Panc1 (cell line): ENCODE measurements at regions not wholly inside any gene's neighbourhood (a gene's known extent, or its start where the extent isn't known, plus 50 kb on each side); places are given as distances from the start of the nearest gene placed in this dataset.

Source experiments
- ATAC-seq: fragments of 200-7000 bp; cut with Tn5 transposase; 2 replicates; pipeline ENCODE4 v1.9.1; 2020; ENCODE audit warnings: mild to moderate bottlenecking, moderate library complexity
- BruUV-seq: library from RNA; stranded (reverse); fragments of 400-500 nt; replicated peaks from 2 replicates; lab custom pipeline; 2021; lab: Mats Ljungman, UMichigan
- CTCF ChIA-PET: fragments of 300-600 bp; sonication (Branson Sonifier 250); formaldehyde crosslinking; loops from one replicate; lab custom pipeline; 2022; ENCODE audit warnings: antibody characterized with exemption; lab: Charles Lee
- POLR2A ChIA-PET: fragments of 300-600 bp; sonication (Branson Sonifier 250); formaldehyde crosslinking; loops from one replicate; lab custom pipeline; 2022; ENCODE audit warnings: antibody characterized with exemption; lab: Charles Lee
- DNase-seq: peaks from one replicate; pipeline ENCODE4 v3.0.0-alpha.2; 2010; ENCODE audit warnings: low read depth, low spot score
- H3K27ac ChIP-seq: 2 replicates; pipeline ENCODE4 v1.5.1; 2011; ENCODE audit warnings: mild to moderate bottlenecking, low read length, inconsistent platforms
- H3K27me3 ChIP-seq: fragments of 200-500 bp; sonication (Bioruptor generic); 2 replicates; pipeline ENCODE4 v1.6.0; 2014; ENCODE audit warnings: low read length, inconsistent platforms; ENCODE audit not compliant: control insufficient read depth, insufficient read depth
- H3K36me3 ChIP-seq: fragments of 200-500 bp; sonication (Bioruptor generic); 2 replicates; pipeline ENCODE4 v1.5.1; 2014; ENCODE audit warnings: inconsistent platforms, mild to moderate bottlenecking, low read length, moderate library complexity; ENCODE audit not compliant: control insufficient read depth, insufficient read depth
- H3K4me1 ChIP-seq: 2 replicates; pipeline ENCODE4 v1.5.1; 2011; ENCODE audit warnings: inconsistent platforms, mild to moderate bottlenecking, low read length, moderate library complexity; ENCODE audit not compliant: control insufficient read depth, insufficient read depth
- H3K4me3 ChIP-seq, 2 experiments: 2 replicates each; pipeline ENCODE4 v1.5.1; 2011 to 2012; ENCODE audit warnings: low read depth in 2 of 2, low read length in 2 of 2, mild to moderate bottlenecking in 2 of 2, inconsistent platforms in 1 of 2, moderate library complexity in 1 of 2
- H3K9me3 ChIP-seq: fragments of 200-500 bp; sonication (Bioruptor generic); 2 replicates; pipeline ENCODE4 v1.5.1; 2014; ENCODE audit warnings: low read depth, mild to moderate bottlenecking, inconsistent platforms, low read length, moderate library complexity; ENCODE audit not compliant: control insufficient read depth, insufficient read depth
- CTCF ChIP-seq: fragments of 450-650 bp; IDR thresholded peaks from 2 replicates; pipeline ENCODE4 v1.5.1; 2017; ENCODE audit warnings: mild to moderate bottlenecking
- POLR2AphosphoS5 ChIP-seq: IDR thresholded peaks from 2 replicates; pipeline ENCODE4 v1.6.1; 2012; ENCODE audit warnings: mild to moderate bottlenecking, low read depth, low read length, moderate library complexity
- REST ChIP-seq, 2 experiments: IDR thresholded peaks; 2 replicates each; pipeline ENCODE4 v1.6.1; 2011 to 2012; ENCODE audit warnings: low read depth in 2 of 2, control low read depth in 1 of 2, low read length in 1 of 2, mild to moderate bottlenecking in 1 of 2, moderate library complexity in 1 of 2; ENCODE audit not compliant: insufficient read depth in 1 of 2
- SIN3A ChIP-seq: IDR thresholded peaks from 2 replicates; pipeline ENCODE4 v1.6.1; 2012; ENCODE audit warnings: low read depth, mild to moderate bottlenecking, low read length, moderate library complexity, borderline replicate concordance; ENCODE audit not compliant: insufficient read depth
- TCF7L2 ChIP-seq: IDR thresholded peaks from 2 replicates; pipeline ENCODE4 v1.6.1; 2011; ENCODE audit warnings: mild to moderate bottlenecking, low read depth, low read length, inconsistent platforms
- in situ Hi-C: cut with HindIII; loops from 2 replicates; pipeline ENCODE4 v1.10.0; 2016; ENCODE audit warnings: low sequenced_read_pairs, low pct_unique_long_range_greater_than_20kb
- intact Hi-C: fragments of 100-400 bp; cut with micrococcal nuclease; formaldehyde crosslinking; loops from one replicate; pipeline ENCODE4 v1.10.0; 2022; ENCODE audit not compliant: unreplicated experiment

- intact Hi-C loops = no loop called here
- CTCF ChIA-PET = no interaction called here
- in situ Hi-C loops = no loop called here
- TF ChIP-seq TCF7L2 = no peak
- no peak for TF ChIP-seq REST (IDR thresholded peaks at IDR 0.05; ENCODE audit: insufficient read depth in 1 of 2, low read depth in 2 of 2, low read length in 1 of 2)
- TF ChIP-seq SIN3A = no peak
- TF ChIP-seq CTCF = no peak
- TF ChIP-seq POLR2AphosphoS5 = no peak
- no peak for ATAC-seq
- POLR2A ChIA-PET = no interaction called here
- Histone ChIP-seq H3K27me3 (no peaks in the 10 kb centered on the region), H3K4me3 (no peak overlapping the region), H3K27ac (no peak overlapping the region), H3K36me3 (no peaks in the 10 kb centered on the region), H3K9me3 (no peaks in the 10 kb centered on the region), H3K4me1 (no peaks in the 10 kb centered on the region)
- BruUV-seq = no TSS peak
- DNase-seq = no peak
Measured at GRCh38 chr13:104460554-104460953, 1394.3 kb upstream of the SLC10A2 start.

- Histone ChIP-seq H3K4me3 (no peak overlapping the region), H3K27me3 (no peaks in the 10 kb centered on the region), H3K9me3 (no peaks in the 10 kb centered on the region), H3K36me3 (no peaks in the 10 kb centered on the region), H3K4me1 (no peaks in the 10 kb centered on the region), H3K27ac (no peak overlapping the region)
- no peak for DNase-seq
- ATAC-seq = no peak
- in situ Hi-C loops (no loop called here), intact Hi-C loops (no loop called here)
- no TSS peak for BruUV-seq
- ChIA-PET CTCF (no interaction called here), POLR2A (no interaction called here)
- TF ChIP-seq POLR2AphosphoS5 (no peak), CTCF (no peak), TCF7L2 (no peak), REST (IDR thresholded peaks at IDR 0.05; ENCODE audit: insufficient read depth in 1 of 2, low read depth in 2 of 2, low read length in 1 of 2) (no peak), SIN3A (no peak)
Measured at GRCh38 chr13:104450006-104450405, 1383.8 kb upstream of the SLC10A2 start.
